Endothelial cell of umbilical vein (primary cell): ENCODE measurements at regions not wholly inside any gene's neighbourhood (a gene's known extent, or its start where the extent isn't known, plus 50 kb on each side); places are given as distances from the start of the nearest gene placed in this dataset.

Source experiments
- BruUV-seq: library from RNA; stranded (reverse); fragments of 400-500 nt; replicated peaks from 2 replicates; lab custom pipeline; 2021; lab: Mats Ljungman, UMichigan
- CTCF ChIA-PET: fragments of 300-600, 350-600 bp; sonication (Branson Sonifier 250); formaldehyde crosslinking; loops from one replicate; lab custom pipeline; 2021; ENCODE audit warnings: antibody characterized with exemption, inconsistent platforms; lab: Charles Lee
- POLR2A ChIA-PET: fragments of 300-600, 350-600 bp; sonication (Branson Sonifier 250); formaldehyde crosslinking; loops from one replicate; lab custom pipeline; 2021; ENCODE audit warnings: antibody characterized with exemption, inconsistent platforms; lab: Charles Lee
- DNase-seq: peaks from one replicate; pipeline ENCODE4 v3.0.0-alpha.2; 2011; ENCODE audit warnings: low read depth, low spot score
- FAIRE-seq: peaks from 2 replicates; lab custom pipeline; 2011; peaks lifted over from hg19 to GRCh38; lab: Jason Lieb, UNC
- H2AFZ ChIP-seq: 2 replicates; pipeline ENCODE4 v1.6.0; 2012; ENCODE audit warnings: low read depth, low read length, control low read depth, inconsistent platforms
- H3K27ac ChIP-seq: 2 replicates; pipeline ENCODE4 v1.5.1; 2011; ENCODE audit warnings: low read depth, mild to moderate bottlenecking, control low read depth, low read length, moderate library complexity; ENCODE audit not compliant: insufficient read depth
- H3K27me3 ChIP-seq, 2 experiments: 2 replicates each; pipeline versions ENCODE4 v1.6.0 to v1.6.1; 2011; ENCODE audit warnings: low read length in 2 of 2, mixed read lengths in 1 of 2; ENCODE audit not compliant: control insufficient read depth in 2 of 2, insufficient read depth in 2 of 2
- H3K36me3 ChIP-seq, 2 experiments: 2 replicates in 1 of 2; 3 replicates in 1 of 2; pipeline ENCODE4 v1.5.1; 2011; ENCODE audit warnings: low read length in 2 of 2, mild to moderate bottlenecking in 1 of 2, moderate library complexity in 1 of 2; ENCODE audit not compliant: control insufficient read depth in 2 of 2, insufficient read depth in 2 of 2; ENCODE audit errors: extremely low read depth in 1 of 2
- H3K4me1 ChIP-seq: 3 replicates; pipeline ENCODE4 v1.5.1; 2011; ENCODE audit warnings: mild to moderate bottlenecking, low read length; ENCODE audit not compliant: control insufficient read depth, insufficient read depth; ENCODE audit errors: extremely low read depth
- H3K4me2 ChIP-seq: 2 replicates; pipeline ENCODE4 v1.6.1; 2011; ENCODE audit warnings: low read length, control low read depth, mixed read lengths; ENCODE audit not compliant: insufficient read depth
- H3K4me3 ChIP-seq, 3 experiments: fragments of 200-600 bp in 1 of 3; sonication (generic), shearing (Covaris generic) in 1 of 3; replicated peaks in 1 of 3; 2 replicates each; pipeline ENCODE4 v1.5.1; 2011 to 2016; ENCODE audit warnings: control low read depth in 3 of 3, low read length in 3 of 3, mild to moderate bottlenecking in 2 of 3, inconsistent platforms in 1 of 3, low read depth in 1 of 3, moderate library complexity in 1 of 3; ENCODE audit not compliant: insufficient read depth in 1 of 3
- H3K79me2 ChIP-seq: 2 replicates; pipeline ENCODE4 v1.6.0; 2012; ENCODE audit warnings: low read length, inconsistent platforms; ENCODE audit not compliant: control insufficient read depth, insufficient read depth
- H3K9ac ChIP-seq: replicated peaks from 2 replicates; pipeline ENCODE3; 2011; ENCODE audit warnings: low read length, control low read depth; ENCODE audit not compliant: insufficient read depth; ENCODE audit errors: extremely low read depth
- H3K9me1 ChIP-seq: replicated peaks from 3 replicates; pipeline ENCODE4 v1.6.0; 2011; ENCODE audit warnings: mild to moderate bottlenecking, low read length; ENCODE audit not compliant: control insufficient read depth, insufficient read depth; ENCODE audit errors: extremely low read depth
- H3K9me3 ChIP-seq: replicated peaks from 2 replicates; pipeline ENCODE4 v1.5.1; 2012; ENCODE audit warnings: low read length, inconsistent platforms; ENCODE audit not compliant: control insufficient read depth, insufficient read depth
- H4K20me1 ChIP-seq: replicated peaks from 2 replicates; pipeline ENCODE3; 2011; ENCODE audit warnings: mild to moderate bottlenecking, low read length; ENCODE audit not compliant: control insufficient read depth, insufficient read depth; ENCODE audit errors: extremely low read depth
- CTCF ChIP-seq, 2 donors: IDR thresholded peaks; 1 replicate in 1 of 2; 2 replicates in 1 of 2; pipeline ENCODE4 v1.5.1; 2011; ENCODE audit warnings: low read length in 2 of 2, mild to moderate bottlenecking in 2 of 2, moderate library complexity in 2 of 2, control low read depth in 1 of 2, inconsistent platforms in 1 of 2, low read depth in 1 of 2; ENCODE audit not compliant: insufficient read depth in 1 of 2; ENCODE audit errors: extremely low read depth in 1 of 2
- EZH2 ChIP-seq: IDR thresholded peaks from 2 replicates; pipeline ENCODE4 v1.6.1; 2012; ENCODE audit warnings: borderline replicate concordance, low read depth, mild to moderate bottlenecking, moderate library complexity, low read length, inconsistent platforms; ENCODE audit not compliant: severe bottlenecking
- FOS ChIP-seq: IDR thresholded peaks from 2 replicates; pipeline ENCODE4 v1.6.1; 2011; ENCODE audit warnings: mild to moderate bottlenecking, low read length, moderate library complexity, borderline replicate concordance; ENCODE audit not compliant: insufficient read depth
- GATA2 ChIP-seq: IDR thresholded peaks from 2 replicates; pipeline ENCODE4 v1.7.0; 2011; ENCODE audit warnings: low read depth, mild to moderate bottlenecking, moderate library complexity, mixed read lengths, low read length; ENCODE audit not compliant: insufficient read length, insufficient read depth
- JUN ChIP-seq: IDR thresholded peaks from 2 replicates; pipeline ENCODE4 v1.6.1; 2011; ENCODE audit warnings: borderline replicate concordance, low read depth; ENCODE audit not compliant: insufficient read length, insufficient read depth
- MYC ChIP-seq: IDR thresholded peaks from one replicate; pipeline ENCODE4 v1.6.1; 2011; ENCODE audit warnings: mild to moderate bottlenecking, low read depth, low read length
- POLR2A ChIP-seq: IDR thresholded peaks from 2 replicates; pipeline ENCODE4 v1.6.1; 2012; ENCODE audit warnings: low read depth, mild to moderate bottlenecking, control low read depth, low read length
- POLR2AphosphoS5 ChIP-seq: IDR thresholded peaks from 2 replicates; pipeline ENCODE4 v1.6.1; 2012; ENCODE audit warnings: low read depth, mild to moderate bottlenecking, control low read depth, low read length, moderate library complexity; ENCODE audit not compliant: insufficient read depth
- dilution Hi-C: fragments of 300-500 bp; cut with MboI; formaldehyde crosslinking; loops from one replicate; pipeline ENCODE4 v1.15.0; 2019; ENCODE audit warnings: low sequenced_read_pairs; ENCODE audit not compliant: extremely low pct_ligation_motif_present
- intact Hi-C: fragments of 100-400 bp; cut with micrococcal nuclease; formaldehyde crosslinking; loops from one replicate; pipeline ENCODE4 v1.10.0; 2022
- TF ChIP-seq, protein P1 (sequence below): IDR thresholded peaks from 2 replicates; pipeline ENCODE4 v1.6.1; 2011; ENCODE audit not compliant: insufficient read depth, insufficient read length

- H3K9me3 ChIP-seq, result no peaks in the 10 kb centered on the region
- no peak overlapping the region for H3K4me3 ChIP-seq
- no peaks in the 10 kb centered on the region for H3K9me1 ChIP-seq
- H3K27me3 ChIP-seq, result peaks cover 0 to 2% of the 10 kb centered on the region in 2 experiments
- no peaks in the 10 kb centered on the region for H3K36me3 ChIP-seq
- intact Hi-C loops (no loop called here), dilution Hi-C loops (no loop called here)
- H3K27ac ChIP-seq, result no peak overlapping the region
- no peaks in the 10 kb centered on the region for H3K79me2 ChIP-seq
- BruUV-seq, result no TSS peak
- H2AFZ ChIP-seq, result no peak overlapping the region
- no peak overlapping the region for H3K4me2 ChIP-seq
- H3K4me1 ChIP-seq, result no peaks in the 10 kb centered on the region
- H3K9ac ChIP-seq, result no peak overlapping the region
- H4K20me1 ChIP-seq, result no peaks in the 10 kb centered on the region
- TF ChIP-seq CTCF (IDR thresholded peaks at IDR 0.05; ENCODE audit: extremely low read depth in 1 of 2, insufficient read depth in 1 of 2, low read depth in 1 of 2, low read length in 2 of 2) (no peak), MYC (no peak)
- DNase-seq (no peak), FAIRE-seq (no peak)
- CTCF ChIA-PET, result no interaction called here
- POLR2A ChIA-PET, result no interaction called here
Observed at GRCh38 chr10:88196291-88196690, 332.9 kb downstream of the PTEN start.

GRCh38 chr10:88198023-88198422 lies 334.6 kb downstream of the PTEN start:
- POLR2A ChIA-PET, result no interaction called here
- no peak overlapping the region for H2AFZ ChIP-seq

More at GRCh38 chr10:88198023-88198422, 334.6 kb downstream of the PTEN start:
- no peak overlapping the region for H3K4me2 ChIP-seq
- dilution Hi-C loops, result no loop called here
- H3K9me1 ChIP-seq, result no peaks in the 10 kb centered on the region
- H3K27ac ChIP-seq, result no peak overlapping the region
- intact Hi-C loops, result no loop called here
- no peaks in the 10 kb centered on the region for H4K20me1 ChIP-seq
- H3K4me3 ChIP-seq, result no peak overlapping the region
- no peaks in the 10 kb centered on the region for H3K4me1 ChIP-seq
- no peak for TF ChIP-seq POLR2AphosphoS5
- no peak for TF ChIP-seq GATA2
- TF ChIP-seq EZH2, result no peak
- TF ChIP-seq MYC, result no peak
- TF ChIP-seq JUN, result no peak
- TF ChIP-seq FOS, result no peak
- TF ChIP-seq, protein P1, sequence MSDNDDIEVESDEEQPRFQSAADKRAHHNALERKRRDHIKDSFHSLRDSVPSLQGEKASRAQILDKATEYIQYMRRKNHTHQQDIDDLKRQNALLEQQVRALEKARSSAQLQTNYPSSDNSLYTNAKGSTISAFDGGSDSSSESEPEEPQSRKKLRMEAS, result no peak
- TF ChIP-seq POLR2A, result no peak
- no peak for TF ChIP-seq CTCF (IDR thresholded peaks at IDR 0.05; ENCODE audit: extremely low read depth in 1 of 2, insufficient read depth in 1 of 2, low read depth in 1 of 2, low read length in 2 of 2)
- FAIRE-seq (no peak), DNase-seq (no peak)
- no peak overlapping the region for H3K9ac ChIP-seq
- no TSS peak for BruUV-seq
- no peaks in the 10 kb centered on the region for H3K79me2 ChIP-seq
- no peaks in the 10 kb centered on the region for H3K9me3 ChIP-seq
- no peaks in the 10 kb centered on the region for H3K36me3 ChIP-seq
- H3K27me3 ChIP-seq, result no peaks in the 10 kb centered on the region
- CTCF ChIA-PET, result no interaction called here
